Prostate gland (tissue), 2 donors: ENCODE measurements at regions not wholly inside any gene's neighbourhood (a gene's known extent, or its start where the extent isn't known, plus 50 kb on each side); places are given as distances from the start of the nearest gene placed in this dataset.
"Not testable (repeated sequence)": the region's sequence is repeated elsewhere in the genome, so short reads cannot be mapped to it uniquely, and the experiment has no call there.

ENCODE experiments used
- POLR2A ChIP-seq: fragments of 450-650 bp; IDR thresholded peaks from one replicate; pipeline ENCODE4 v1.6.1; 2016; ENCODE audit warnings: antibody characterized with exemption, mild to moderate bottlenecking
- TF ChIP-seq, protein P1 (sequence below), 4 experiments: fragments of 200-600 bp in 2 of 4; fragments of 450-650 bp in 2 of 4; sonication (generic) in 2 of 4; IDR thresholded peaks; 1 replicate in 3 of 4; 2 replicates in 1 of 4; pipeline ENCODE4 v1.5.1; 2016 to 2019; ENCODE audit warnings: antibody characterized with exemption in 4 of 4, mild to moderate bottlenecking in 2 of 4, moderate library complexity in 2 of 4

DNA sequence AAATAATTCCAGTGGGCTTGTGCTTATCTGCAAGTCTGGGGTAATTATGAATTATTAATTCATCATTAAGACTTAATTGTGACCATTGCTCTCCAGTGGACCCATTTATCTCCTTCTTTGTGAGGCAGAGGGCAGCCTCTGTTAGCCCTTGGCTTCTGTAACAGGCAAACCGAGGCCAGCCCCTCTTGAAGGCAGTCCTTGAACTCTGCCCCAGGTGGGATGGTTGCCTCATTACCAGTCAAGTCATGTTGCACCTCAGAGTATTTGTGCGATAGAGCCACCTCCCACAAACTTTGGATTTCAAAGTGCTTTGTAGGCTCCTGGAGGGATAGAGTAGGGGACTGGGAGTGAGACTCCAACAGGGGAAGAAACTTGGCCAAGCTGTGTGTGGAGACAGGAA lies 468.0 kb upstream of the ZNG1F start:
- TF ChIP-seq, protein P1, sequence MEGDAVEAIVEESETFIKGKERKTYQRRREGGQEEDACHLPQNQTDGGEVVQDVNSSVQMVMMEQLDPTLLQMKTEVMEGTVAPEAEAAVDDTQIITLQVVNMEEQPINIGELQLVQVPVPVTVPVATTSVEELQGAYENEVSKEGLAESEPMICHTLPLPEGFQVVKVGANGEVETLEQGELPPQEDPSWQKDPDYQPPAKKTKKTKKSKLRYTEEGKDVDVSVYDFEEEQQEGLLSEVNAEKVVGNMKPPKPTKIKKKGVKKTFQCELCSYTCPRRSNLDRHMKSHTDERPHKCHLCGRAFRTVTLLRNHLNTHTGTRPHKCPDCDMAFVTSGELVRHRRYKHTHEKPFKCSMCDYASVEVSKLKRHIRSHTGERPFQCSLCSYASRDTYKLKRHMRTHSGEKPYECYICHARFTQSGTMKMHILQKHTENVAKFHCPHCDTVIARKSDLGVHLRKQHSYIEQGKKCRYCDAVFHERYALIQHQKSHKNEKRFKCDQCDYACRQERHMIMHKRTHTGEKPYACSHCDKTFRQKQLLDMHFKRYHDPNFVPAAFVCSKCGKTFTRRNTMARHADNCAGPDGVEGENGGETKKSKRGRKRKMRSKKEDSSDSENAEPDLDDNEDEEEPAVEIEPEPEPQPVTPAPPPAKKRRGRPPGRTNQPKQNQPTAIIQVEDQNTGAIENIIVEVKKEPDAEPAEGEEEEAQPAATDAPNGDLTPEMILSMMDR (IDR thresholded peaks at IDR 0.05) = not testable (repeated sequence)
- TF ChIP-seq POLR2A = not testable (repeated sequence)
